ENCODE measurements at regions not wholly inside any gene's neighbourhood (a gene's known extent, or its start where the extent isn't known, plus 50 kb on each side); places are given as distances from the start of the nearest gene placed in this dataset.
"Not testable (repeated sequence)": the region's sequence is repeated elsewhere in the genome, so short reads cannot be mapped to it uniquely, and the experiment has no call there.

DNA sequence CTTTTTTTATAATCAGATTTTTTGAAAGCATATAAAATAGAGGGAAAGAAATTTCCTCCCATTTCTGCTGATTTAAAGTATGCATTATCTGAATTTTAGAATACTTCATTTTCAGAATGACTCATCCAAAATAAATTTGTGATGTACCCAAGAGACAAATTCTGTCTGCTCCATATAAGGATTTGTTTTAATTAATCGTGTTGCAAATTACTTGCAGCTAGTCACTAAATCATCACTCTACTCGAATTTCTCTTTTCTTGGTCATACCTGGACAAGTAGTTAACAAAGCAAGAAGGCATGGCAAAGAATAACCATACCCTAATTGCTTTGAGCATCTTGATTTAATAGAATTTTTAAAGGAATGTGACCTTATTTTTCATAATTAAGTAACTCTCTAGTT, 284.1 kb upstream of the GRAMD2B start:
- no peak for DNase-seq

DNA sequence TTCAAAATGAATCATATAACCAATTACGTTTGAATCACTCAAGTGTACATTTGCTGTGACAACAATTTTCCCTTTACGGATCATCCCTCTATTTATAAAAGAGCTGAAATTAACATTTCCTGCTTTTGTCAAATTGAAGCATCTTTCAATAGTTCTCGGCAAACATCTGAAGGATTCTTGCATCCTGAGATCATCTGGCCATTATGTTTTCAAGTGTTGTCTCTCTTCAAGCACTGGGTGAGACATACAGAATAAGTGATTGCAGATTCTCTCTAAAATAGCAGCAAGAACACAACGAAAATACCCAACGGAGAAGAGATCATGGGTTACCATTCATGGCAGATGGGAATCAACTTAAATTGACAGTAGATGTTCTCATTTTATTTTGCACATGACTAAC, 283.4 kb upstream of the GRAMD2B start:
- no peak for DNase-seq

GRCh38 chr5:126143622-126144021, 279.6 kb upstream of the GRAMD2B start:
- DNase-seq: no peak

DNA sequence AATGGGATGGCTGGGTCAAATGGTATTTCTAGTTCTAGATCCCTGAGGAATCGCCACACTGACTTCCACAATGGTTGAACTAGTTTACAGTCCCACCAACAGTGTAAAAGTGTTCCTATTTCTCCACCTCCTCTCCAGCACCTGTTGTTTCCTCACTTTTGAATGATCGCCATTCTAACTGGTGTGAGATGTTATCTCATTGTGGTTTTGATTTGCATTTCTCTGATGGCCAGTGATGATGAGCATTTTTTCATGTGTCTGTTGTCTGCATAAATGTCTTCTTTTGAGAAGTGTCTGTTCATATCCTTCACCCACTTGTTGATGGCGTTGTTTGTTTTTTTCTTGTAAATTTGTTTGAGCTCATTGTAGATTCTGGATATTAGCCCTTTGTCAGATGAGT, 272.9 kb upstream of the GRAMD2B start:
- DNase-seq: not testable (repeated sequence)

GRCh38 chr5:126155298-126155697, 267.9 kb upstream of the GRAMD2B start:
- DNase-seq: not testable (repeated sequence)

DNA sequence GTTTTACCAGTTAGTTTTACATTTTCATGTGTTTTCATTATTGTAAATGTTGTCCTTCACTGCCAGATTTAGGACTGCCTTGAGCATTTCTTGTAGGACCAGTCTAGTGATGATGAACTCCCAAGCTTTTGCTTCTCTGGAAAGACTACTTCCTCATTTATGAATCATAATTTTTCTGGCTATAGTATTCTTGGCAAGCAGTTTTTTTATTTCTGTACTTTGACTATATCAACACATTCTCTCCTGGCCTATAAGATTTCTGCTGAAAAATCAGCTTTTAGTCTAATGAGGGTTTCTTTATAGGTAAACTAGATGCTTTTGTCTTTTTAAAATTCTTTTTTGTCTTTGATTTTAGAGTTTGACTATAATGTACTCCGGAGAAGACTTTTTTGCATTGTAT, 256.8 kb upstream of the GRAMD2B start:
- no peak for DNase-seq

DNA sequence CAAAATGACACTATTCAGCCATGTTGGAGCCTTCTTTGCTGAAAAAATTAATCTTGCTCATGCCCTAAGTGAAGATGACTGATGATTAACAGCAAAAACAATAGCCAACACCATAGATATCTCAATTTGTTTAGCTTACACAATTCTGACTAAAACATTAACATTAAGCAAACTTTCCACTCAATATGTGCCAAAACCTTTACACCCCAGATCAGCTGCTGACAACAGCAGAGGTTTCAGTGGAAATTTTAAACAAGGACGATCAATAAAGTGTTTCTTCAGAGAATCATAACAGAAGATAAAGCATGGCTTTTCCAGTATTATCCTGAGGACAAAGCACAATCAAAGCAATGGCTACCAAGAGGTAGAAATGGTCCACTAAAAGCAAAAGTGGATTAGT, 254.4 kb upstream of the GRAMD2B start:
- no peak for DNase-seq

GRCh38 chr5:126171916-126172315, 251.3 kb upstream of the GRAMD2B start:
- no peak for DNase-seq

DNA sequence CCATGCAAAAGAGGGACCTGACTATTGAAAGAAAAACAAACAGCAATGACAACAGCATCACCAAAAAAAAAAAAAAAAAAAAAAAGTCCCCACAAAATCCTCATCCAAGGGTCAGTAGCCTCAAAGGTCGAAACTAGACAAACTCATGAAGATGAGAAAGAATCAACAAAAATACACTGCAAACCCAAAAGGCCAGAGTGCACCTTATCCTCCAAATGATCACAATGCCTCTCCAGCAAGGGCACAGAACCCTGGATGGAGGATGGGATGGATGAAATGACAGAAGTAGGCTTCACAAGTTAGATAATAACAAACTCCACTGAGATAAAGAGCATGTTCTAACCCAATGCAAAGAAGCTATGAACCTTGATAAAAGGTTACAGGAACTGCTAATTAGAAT, 250.4 kb upstream of the GRAMD2B start:
- no peak for DNase-seq

GRCh38 chr5:126178521-126178920, 244.7 kb upstream of the GRAMD2B start:
- DNase-seq: no peak

- no peak for DNase-seq
Observed at GRCh38 chr5:126182971-126183695, 240.1 kb upstream of the GRAMD2B start.

DNA sequence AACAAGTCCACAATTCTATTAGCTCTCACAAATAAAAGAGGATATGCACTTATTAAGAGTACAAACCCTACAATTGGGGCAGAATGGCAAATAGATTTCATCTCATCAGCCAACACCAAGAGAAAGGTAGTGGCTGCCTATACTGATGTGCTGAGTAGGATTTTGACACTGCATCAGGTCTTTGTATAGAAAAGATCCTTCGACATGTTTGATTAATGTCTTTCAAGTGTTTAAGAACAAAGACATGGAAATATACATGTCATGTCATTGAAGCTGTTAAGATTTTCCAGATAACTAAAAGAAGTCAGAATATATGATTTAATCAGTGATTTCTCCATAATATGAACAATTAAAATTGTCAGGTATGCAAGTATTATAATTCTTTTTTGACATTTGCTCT, 238.7 kb upstream of the GRAMD2B start:
- no peak for DNase-seq

DNA sequence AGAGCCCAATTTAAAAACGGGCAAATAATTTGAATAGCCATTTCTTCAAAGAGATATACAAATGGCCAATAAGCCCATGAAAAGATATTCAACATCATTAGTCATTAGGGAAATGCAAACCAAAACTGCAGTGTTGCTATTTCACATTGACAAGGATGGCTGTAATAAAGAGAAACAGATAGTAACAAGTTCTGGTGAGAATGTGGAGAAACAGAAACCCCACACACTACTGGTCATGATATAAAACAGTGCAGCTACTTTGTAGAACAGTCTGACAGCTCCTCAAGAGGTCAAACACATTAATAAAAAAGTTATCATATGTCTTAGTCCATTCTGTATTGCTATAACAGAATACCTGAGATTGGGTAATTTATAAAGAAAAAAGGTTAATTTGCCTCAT, 237.0 kb upstream of the GRAMD2B start:
- no peak for DNase-seq

- DNase-seq: no peak
Observed at GRCh38 chr5:126188804-126189203, 234.4 kb upstream of the GRAMD2B start.

DNA sequence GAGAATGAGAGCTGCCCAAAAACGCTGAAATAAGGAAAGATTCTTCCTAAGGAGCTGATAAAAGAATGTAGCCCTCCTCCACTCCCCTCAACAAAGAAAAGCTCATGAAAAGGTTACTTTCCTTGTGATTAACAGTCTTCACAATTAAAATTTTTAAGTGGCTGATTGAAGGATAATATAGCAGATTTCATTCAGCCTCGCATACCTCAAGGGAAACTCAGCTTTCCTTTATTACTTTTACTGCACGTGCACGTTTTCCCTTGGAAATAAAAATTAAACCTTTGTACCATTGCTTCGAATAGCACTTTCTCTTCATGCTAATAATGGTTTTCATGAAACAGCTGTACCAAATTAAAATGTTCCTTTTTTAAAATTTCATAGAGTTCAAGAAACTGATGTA, 234.0 kb upstream of the GRAMD2B start:
- DNase-seq: no peak

- DNase-seq: no peak
Observed at GRCh38 chr5:126189862-126190261, 233.3 kb upstream of the GRAMD2B start.

DNA sequence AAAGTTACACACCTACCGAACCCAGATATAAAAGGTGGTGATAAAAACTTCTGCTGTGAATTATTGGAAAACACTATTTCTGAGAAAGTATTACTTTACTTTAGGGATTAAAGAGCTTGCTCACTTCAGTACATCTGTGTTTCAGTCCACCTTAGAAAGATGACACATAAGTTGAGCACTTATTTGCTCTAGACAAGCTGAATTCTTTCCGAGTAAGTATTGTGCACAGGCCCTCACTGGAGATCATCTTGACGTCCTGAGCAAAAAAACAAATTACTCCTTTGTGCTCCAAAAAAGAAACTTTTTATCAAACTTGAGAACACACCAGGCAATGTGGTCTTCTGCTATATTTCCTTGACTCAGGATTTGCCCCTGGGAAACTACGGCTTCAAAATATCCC, 231.0 kb upstream of the GRAMD2B start:
- DNase-seq: no peak

- no peak for DNase-seq
Observed at GRCh38 chr5:126195410-126196100, 227.7 kb upstream of the GRAMD2B start.

GRCh38 chr5:126198531-126198930, 224.7 kb upstream of the GRAMD2B start:
- no peak for DNase-seq

- no peak for DNase-seq
Observed at GRCh38 chr5:126199467-126199866, 223.7 kb upstream of the GRAMD2B start.

DNA sequence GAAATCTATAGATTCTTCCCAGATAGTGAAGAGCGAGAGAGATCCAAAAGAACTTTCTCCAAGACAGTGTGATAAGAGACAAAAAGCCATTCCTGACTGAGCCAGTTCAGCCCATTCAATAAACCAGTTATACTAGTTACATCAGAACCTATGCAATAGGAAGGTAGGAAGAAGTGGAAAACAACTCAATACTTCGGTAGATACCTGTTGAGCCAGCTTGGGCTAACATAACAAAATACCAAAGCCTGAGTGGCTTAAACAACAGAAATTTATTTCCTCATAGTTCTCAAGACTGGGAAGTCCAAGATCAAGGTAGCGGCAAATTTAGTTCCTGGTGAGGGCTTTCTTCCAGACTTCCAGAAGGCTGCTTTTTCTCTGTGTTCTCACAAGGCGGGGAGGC, 214.5 kb upstream of the GRAMD2B start:
- DNase-seq: no peak

DNA sequence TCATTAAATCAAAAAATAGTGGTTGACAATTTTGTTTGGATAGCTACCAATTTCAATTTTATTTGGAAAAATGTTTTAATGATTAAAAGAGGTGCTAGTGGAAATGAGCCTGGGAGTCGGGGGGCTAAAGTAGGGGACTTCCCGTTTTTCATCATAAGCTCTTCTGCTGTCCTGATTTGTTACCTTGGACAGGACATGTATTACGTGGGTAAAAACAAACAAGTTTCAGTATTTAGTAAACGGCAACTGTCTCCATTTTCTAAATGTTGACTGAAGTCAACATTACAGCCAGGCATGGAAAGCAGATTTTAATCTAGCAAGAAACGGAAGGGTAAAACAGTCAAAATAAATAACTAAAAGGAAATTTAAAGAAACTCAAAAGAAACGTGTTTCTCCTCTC, 212.3 kb upstream of the GRAMD2B start:
- no peak for DNase-seq

GRCh38 chr5:126219616-126220015, 203.6 kb upstream of the GRAMD2B start:
- DNase-seq: no peak

GRCh38 chr5:126220725-126221124, 202.5 kb upstream of the GRAMD2B start:
- no peak for DNase-seq

GRCh38 chr5:126228934-126229333, 194.3 kb upstream of the GRAMD2B start:
- no peak for DNase-seq

Measured in CD4-positive, alpha-beta T cell treated with Interleukin-17A for 4 hours (primary cell).